ENCODE measurements at regions not wholly inside any gene's neighbourhood (a gene's known extent, or its start where the extent isn't known, plus 50 kb on each side); places are given as distances from the start of the nearest gene placed in this dataset.
"Not testable (repeated sequence)": the region's sequence is repeated elsewhere in the genome, so short reads cannot be mapped to it uniquely, and the experiment has no call there.

DNA sequence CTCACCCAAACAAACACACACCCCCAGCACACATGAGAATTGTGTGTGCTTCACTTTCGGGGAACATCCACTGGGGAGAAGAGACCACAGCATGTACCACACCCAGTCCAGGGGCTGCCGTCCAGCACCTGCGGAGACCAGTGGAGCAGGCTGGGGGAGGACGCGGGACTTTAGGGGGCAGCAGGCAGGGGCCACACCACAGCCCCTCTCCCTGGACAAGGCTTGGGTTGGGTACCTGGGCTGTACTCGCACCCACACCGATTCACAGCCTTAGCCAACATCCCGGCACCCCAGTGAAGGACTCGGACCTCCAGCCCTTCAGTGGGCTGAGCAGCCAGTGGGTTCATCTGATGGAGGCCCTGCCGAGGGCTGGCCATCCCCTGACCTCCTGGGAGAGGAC, 63.3 kb downstream of the RBFOX3 start:
- TF ChIP-seq, protein P1, sequence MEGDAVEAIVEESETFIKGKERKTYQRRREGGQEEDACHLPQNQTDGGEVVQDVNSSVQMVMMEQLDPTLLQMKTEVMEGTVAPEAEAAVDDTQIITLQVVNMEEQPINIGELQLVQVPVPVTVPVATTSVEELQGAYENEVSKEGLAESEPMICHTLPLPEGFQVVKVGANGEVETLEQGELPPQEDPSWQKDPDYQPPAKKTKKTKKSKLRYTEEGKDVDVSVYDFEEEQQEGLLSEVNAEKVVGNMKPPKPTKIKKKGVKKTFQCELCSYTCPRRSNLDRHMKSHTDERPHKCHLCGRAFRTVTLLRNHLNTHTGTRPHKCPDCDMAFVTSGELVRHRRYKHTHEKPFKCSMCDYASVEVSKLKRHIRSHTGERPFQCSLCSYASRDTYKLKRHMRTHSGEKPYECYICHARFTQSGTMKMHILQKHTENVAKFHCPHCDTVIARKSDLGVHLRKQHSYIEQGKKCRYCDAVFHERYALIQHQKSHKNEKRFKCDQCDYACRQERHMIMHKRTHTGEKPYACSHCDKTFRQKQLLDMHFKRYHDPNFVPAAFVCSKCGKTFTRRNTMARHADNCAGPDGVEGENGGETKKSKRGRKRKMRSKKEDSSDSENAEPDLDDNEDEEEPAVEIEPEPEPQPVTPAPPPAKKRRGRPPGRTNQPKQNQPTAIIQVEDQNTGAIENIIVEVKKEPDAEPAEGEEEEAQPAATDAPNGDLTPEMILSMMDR (IDR thresholded peaks at IDR 0.05; ENCODE audit: low read depth, low read length), result no peak
- TF ChIP-seq, protein P2, sequence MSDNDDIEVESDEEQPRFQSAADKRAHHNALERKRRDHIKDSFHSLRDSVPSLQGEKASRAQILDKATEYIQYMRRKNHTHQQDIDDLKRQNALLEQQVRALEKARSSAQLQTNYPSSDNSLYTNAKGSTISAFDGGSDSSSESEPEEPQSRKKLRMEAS (IDR thresholded peaks at IDR 0.05; ENCODE audit: low read depth, low read length), result no peak
- no peak for TF ChIP-seq MYC (IDR thresholded peaks at IDR 0.05; ENCODE audit: low read depth, low read length)
- TF ChIP-seq POLR2A (IDR thresholded peaks at IDR 0.05; ENCODE audit: extremely low read depth, insufficient read length), result no peak
- no peak overlapping the region for H3K4me3 ChIP-seq (ENCODE audit: low read depth, low read length)
- DNase-seq (ENCODE audit: low read depth), result no peak

DNA sequence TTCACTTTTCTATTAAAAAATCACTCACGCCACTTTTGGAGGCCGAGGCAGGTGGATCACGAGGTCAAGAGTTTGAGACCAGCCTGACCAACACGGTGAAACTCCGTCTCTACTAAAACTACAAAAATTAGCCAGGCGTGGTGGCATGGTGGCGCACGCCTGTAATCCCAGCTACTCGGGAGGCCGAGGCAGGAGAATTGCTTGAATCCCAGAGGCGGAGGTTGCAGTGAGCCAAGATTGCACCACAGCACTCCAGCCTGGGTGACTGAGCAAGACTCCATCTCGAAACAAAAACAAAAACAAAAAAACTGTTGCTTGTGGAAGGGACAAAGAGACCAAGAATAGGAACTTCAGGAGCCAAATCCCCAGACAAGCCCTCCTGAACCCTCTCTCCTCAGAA, 63.7 kb downstream of the RBFOX3 start:
- not testable (repeated sequence) for DNase-seq (ENCODE audit: low read depth)

DNA sequence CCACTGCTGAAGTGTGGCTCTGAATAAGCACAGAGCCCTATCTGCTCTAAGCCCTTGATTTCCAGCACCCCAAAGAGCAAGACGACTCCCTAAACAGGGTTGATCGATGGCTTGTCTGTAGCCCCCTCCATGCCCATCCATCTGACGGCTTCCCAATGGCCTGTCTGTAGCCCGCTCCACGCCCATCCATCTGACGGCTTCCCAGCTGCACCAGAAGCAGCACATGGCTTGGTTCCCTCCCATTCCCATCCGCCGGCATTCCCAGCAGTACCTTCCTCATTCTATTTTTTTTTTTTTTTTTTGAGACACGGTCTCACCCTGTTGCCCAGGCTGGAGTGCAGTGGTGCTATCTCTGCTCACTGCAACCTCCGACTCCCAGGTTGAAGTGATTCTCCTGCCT, 64.5 kb downstream of the RBFOX3 start:
- TF ChIP-seq, protein P2 (IDR thresholded peaks at IDR 0.05; ENCODE audit: low read depth, low read length), result no peak
- no peak for TF ChIP-seq MYC (IDR thresholded peaks at IDR 0.05; ENCODE audit: low read depth, low read length)
- TF ChIP-seq, protein P1 (IDR thresholded peaks at IDR 0.05; ENCODE audit: low read depth, low read length), result no peak
- TF ChIP-seq POLR2A (IDR thresholded peaks at IDR 0.05; ENCODE audit: extremely low read depth, insufficient read length), result no peak
- H3K4me3 ChIP-seq (ENCODE audit: low read depth, low read length), result no peak overlapping the region
- DNase-seq (ENCODE audit: low read depth), result no peak

More for the DNA sequence above, 63.7 kb downstream of the RBFOX3 start:
- H3K4me3 ChIP-seq (ENCODE audit: low read depth, low read length), result not testable (repeated sequence)

DNA sequence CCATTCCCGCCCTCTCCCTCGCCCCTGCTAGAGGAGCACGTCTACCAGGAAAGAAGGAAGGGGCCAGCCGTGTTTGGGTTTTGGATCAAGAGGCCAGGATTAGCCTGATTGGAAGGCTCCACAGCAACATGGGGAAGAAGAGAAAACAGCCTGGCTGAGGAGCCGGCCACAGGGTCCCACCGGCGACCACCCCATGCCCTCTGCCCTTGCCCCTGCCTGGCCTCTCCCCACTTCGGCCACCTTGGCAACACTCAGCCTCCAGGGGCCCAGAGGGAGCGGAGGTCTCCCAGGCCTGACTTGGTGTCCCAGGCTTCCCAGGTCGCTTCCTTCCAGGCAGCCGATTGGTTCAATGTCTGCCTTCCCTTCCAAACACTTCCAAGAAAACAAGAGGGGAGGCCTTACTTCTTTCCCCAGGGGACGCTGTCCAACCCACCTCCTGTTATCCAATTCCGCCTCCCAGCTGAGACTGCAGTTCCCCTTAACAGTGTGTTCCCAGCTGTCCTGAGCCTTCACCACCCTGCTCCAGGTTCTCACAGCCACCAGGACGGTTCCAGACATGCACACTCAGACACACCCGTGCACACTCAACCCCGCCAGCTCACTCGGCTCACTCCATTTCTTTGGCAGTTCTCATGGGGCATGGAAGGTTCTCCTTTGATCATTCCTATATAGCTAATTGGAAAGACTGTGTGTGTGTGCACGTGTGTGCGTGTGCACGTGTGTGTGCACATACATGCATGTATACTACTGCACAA, 65.4 kb downstream of the RBFOX3 start:
- no peak overlapping the region for H3K4me3 ChIP-seq (ENCODE audit: low read depth, low read length)
- TF ChIP-seq, protein P1 (IDR thresholded peaks at IDR 0.05; ENCODE audit: low read depth, low read length), result no peak
- TF ChIP-seq MYC (IDR thresholded peaks at IDR 0.05; ENCODE audit: low read depth, low read length) (no peak), POLR2A (IDR thresholded peaks at IDR 0.05; ENCODE audit: extremely low read depth, insufficient read length) (no peak)
- TF ChIP-seq, protein P2 (IDR thresholded peaks at IDR 0.05; ENCODE audit: low read depth, low read length), result no peak
- DNase-seq (ENCODE audit: low read depth), result no peak

DNA sequence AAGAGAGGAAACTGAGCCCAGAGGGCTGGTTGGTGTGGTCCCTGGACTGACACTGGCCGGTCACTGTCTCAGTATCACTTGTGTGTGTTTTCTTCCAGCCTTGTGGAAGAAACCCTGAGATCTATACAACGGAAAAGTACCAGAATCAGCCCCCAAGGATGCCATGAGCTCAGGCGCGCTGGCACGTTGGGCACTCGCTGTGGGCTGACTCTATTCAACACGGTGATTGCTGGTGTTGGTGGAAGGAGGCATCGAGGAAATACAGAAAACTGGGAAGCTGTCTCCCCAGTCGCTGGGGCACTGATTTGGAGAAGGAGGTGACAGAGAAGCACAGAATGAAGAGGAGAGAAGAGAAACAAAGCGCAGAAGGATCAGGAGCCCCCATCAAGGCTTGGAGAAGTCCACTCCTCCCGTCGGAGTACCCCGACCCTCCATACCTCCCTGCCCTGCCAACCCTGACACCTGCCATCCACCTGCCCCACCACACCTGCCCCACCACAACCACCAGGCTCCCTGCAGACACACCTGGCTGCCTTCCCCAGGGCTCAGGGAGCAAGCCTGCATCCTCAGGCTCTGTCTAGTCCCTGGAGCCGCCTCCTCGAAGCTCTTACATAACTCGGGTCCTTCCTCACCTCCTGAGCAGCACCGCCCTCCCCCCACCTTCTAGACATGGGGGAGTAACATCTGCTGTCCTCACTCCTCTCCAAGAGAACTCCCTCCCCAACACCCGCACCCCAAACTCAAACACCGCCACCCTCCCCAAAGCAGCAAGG, 66.5 kb downstream of the RBFOX3 start:
- H3K4me3 ChIP-seq (ENCODE audit: low read depth, low read length), result no peak overlapping the region
- TF ChIP-seq, protein P1 (IDR thresholded peaks at IDR 0.05; ENCODE audit: low read depth, low read length), result no peak
- TF ChIP-seq POLR2A (IDR thresholded peaks at IDR 0.05; ENCODE audit: extremely low read depth, insufficient read length), result no peak
- TF ChIP-seq, protein P2 (IDR thresholded peaks at IDR 0.05; ENCODE audit: low read depth, low read length), result no peak
- TF ChIP-seq MYC (IDR thresholded peaks at IDR 0.05; ENCODE audit: low read depth, low read length), result no peak
- no peak for DNase-seq (ENCODE audit: low read depth)

DNA sequence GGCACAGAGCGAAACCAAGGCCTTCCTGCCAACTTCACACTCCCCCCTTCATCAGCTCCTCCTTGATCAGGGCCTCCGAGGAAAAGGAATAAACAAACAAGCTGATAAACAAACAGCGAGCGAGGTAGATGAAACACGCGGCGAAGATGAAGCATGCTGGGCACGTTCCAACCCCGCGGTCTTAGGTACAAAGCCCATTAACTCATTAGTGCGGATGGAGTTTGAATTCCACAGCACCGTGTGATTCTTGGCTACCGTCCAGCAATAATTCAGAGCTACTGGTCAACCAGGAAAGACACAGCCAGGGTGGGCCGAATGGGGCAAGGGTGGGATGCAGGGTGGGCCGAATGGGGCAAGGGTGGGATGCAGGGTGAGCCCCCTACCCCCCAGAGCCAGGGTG, 67.3 kb downstream of the RBFOX3 start:
- no peak overlapping the region for H3K4me3 ChIP-seq (ENCODE audit: low read depth, low read length)
- TF ChIP-seq, protein P1 (IDR thresholded peaks at IDR 0.05; ENCODE audit: low read depth, low read length), result no peak
- TF ChIP-seq POLR2A (IDR thresholded peaks at IDR 0.05; ENCODE audit: extremely low read depth, insufficient read length) (no peak), MYC (IDR thresholded peaks at IDR 0.05; ENCODE audit: low read depth, low read length) (no peak)
- TF ChIP-seq, protein P2 (IDR thresholded peaks at IDR 0.05; ENCODE audit: low read depth, low read length), result no peak
- DNase-seq (ENCODE audit: low read depth), result no peak
